OCI-LY3 (cell line): ENCODE measurements at regions not wholly inside any gene's neighbourhood (a gene's known extent, or its start where the extent isn't known, plus 50 kb on each side); places are given as distances from the start of the nearest gene placed in this dataset.

ENCODE experiments used
- CTCF ChIP-seq: fragments of 200-600, 300-600 bp; sonication (generic); IDR thresholded peaks from 2 replicates; pipeline ENCODE4 v1.5.1; 2014; ENCODE audit warnings: antibody characterized with exemption, low read length, low read depth
- EZH2phosphoT487 ChIP-seq: fragments of 200-600 bp; shearing (Covaris generic); IDR thresholded peaks from 2 replicates; pipeline ENCODE4 v1.6.1; 2018; ENCODE audit warnings: antibody characterized with exemption, mixed run types, low read depth

- TF ChIP-seq EZH2phosphoT487: no peak
- TF ChIP-seq CTCF: no peak
Observed at GRCh38 chr2:8160959-8161358, 520.9 kb upstream of the ID2 start.
